GM13976 (cell line): ENCODE measurements at regions not wholly inside any gene's neighbourhood (a gene's known extent, or its start where the extent isn't known, plus 50 kb on each side); places are given as distances from the start of the nearest gene placed in this dataset.

Experiments used
- DNase-seq: peaks from one replicate; pipeline ENCODE4 v3.0.0; 2012; ENCODE audit warnings: low spot score
- CTCF ChIP-seq: IDR thresholded peaks from 2 replicates; pipeline ENCODE4 v1.5.1; 2012; ENCODE audit warnings: borderline replicate concordance, mild to moderate bottlenecking; ENCODE audit not compliant: insufficient read depth; ENCODE audit errors: extremely low read depth, missing control alignments, control extremely low read depth
- in situ Hi-C: fragments of 300-500 bp; cut with MboI; formaldehyde crosslinking; loops from one replicate; pipeline ENCODE4 v1.12.0; 2022; ENCODE audit warnings: low sequenced_read_pairs, mixed read lengths, inconsistent platforms; ENCODE audit not compliant: unreplicated experiment

GRCh38 chr3:24623657-24624056, 129.0 kb upstream of the THRB start:
- no peak for TF ChIP-seq CTCF
- DNase-seq, result no peak
- in situ Hi-C loops, result no loop called here

- TF ChIP-seq CTCF, result no peak
- no peak for DNase-seq
- in situ Hi-C loops, result no loop called here
Observed at GRCh38 chr3:24624938-24625681, 130.5 kb upstream of the THRB start.

GRCh38 chr3:24628523-24629258, 134.0 kb upstream of the THRB start:
- in situ Hi-C loops, result no loop called here
- TF ChIP-seq CTCF, result no peak
- no peak for DNase-seq

GRCh38 chr3:24631481-24631880, 136.8 kb upstream of the THRB start:
- TF ChIP-seq CTCF, result no peak
- in situ Hi-C loops, result no loop called here
- DNase-seq, result no peak

GRCh38 chr3:24639061-24639460, 144.4 kb upstream of the THRB start:
- DNase-seq, result no peak
- TF ChIP-seq CTCF, result no peak
- in situ Hi-C loops, result no loop called here

GRCh38 chr3:24639481-24640329, 145.1 kb upstream of the THRB start:
- TF ChIP-seq CTCF, result no peak
- DNase-seq, result no peak
- in situ Hi-C loops, result no loop called here
